ENCODE measurements at regions not wholly inside any gene's neighbourhood (a gene's known extent, or its start where the extent isn't known, plus 50 kb on each side); places are given as distances from the start of the nearest gene placed in this dataset.

GRCh38 chr12:67078957-67079356 lies 190.2 kb upstream of the CAND1 start:
- ATAC-seq (no peak), DNase-seq (ENCODE audit: low read depth, low spot score) (no peak)
- CTCF ChIA-PET, result no interaction called here
- H3K27ac ChIP-seq (ENCODE audit: low read length), result no peak overlapping the region
- BruUV-seq (replicated peaks), result no TSS peak
- intact Hi-C loops (cut with micrococcal nuclease; ENCODE audit: unreplicated experiment), result no loop called here
- in situ Hi-C loops (cut with HindIII; ENCODE audit: low pct_unique_long_range_greater_than_20kb, low sequenced_read_pairs), result no loop called here
- no peaks in the 10 kb centered on the region for H3K9me3 ChIP-seq (ENCODE audit: control insufficient read depth, insufficient read depth, low read depth, low read length)
- no peak for TF ChIP-seq TCF7L2 (IDR thresholded peaks at IDR 0.05; ENCODE audit: low read depth, low read length)
- TF ChIP-seq REST (IDR thresholded peaks at IDR 0.05; ENCODE audit: insufficient read depth in 1 of 2, low read depth in 2 of 2, low read length in 1 of 2), result no peak
- TF ChIP-seq, protein P1, sequence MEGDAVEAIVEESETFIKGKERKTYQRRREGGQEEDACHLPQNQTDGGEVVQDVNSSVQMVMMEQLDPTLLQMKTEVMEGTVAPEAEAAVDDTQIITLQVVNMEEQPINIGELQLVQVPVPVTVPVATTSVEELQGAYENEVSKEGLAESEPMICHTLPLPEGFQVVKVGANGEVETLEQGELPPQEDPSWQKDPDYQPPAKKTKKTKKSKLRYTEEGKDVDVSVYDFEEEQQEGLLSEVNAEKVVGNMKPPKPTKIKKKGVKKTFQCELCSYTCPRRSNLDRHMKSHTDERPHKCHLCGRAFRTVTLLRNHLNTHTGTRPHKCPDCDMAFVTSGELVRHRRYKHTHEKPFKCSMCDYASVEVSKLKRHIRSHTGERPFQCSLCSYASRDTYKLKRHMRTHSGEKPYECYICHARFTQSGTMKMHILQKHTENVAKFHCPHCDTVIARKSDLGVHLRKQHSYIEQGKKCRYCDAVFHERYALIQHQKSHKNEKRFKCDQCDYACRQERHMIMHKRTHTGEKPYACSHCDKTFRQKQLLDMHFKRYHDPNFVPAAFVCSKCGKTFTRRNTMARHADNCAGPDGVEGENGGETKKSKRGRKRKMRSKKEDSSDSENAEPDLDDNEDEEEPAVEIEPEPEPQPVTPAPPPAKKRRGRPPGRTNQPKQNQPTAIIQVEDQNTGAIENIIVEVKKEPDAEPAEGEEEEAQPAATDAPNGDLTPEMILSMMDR (IDR thresholded peaks at IDR 0.05), result no peak
- TF ChIP-seq POLR2AphosphoS5 (IDR thresholded peaks at IDR 0.05; ENCODE audit: low read depth, low read length), result no peak
- no peak for TF ChIP-seq SIN3A (IDR thresholded peaks at IDR 0.05; ENCODE audit: borderline replicate concordance, insufficient read depth, low read depth, low read length)
- no peaks in the 10 kb centered on the region for H3K36me3 ChIP-seq (ENCODE audit: control insufficient read depth, insufficient read depth, low read length)
- H3K4me3 ChIP-seq (ENCODE audit: low read depth in 2 of 2, low read length in 2 of 2), result no peak overlapping the region
- POLR2A ChIA-PET, result no interaction called here
- H3K27me3 ChIP-seq (ENCODE audit: control insufficient read depth, insufficient read depth, low read length), result peaks cover 10% of the 10 kb centered on the region
- no peaks in the 10 kb centered on the region for H3K4me1 ChIP-seq (ENCODE audit: control insufficient read depth, insufficient read depth, low read length)

DNA sequence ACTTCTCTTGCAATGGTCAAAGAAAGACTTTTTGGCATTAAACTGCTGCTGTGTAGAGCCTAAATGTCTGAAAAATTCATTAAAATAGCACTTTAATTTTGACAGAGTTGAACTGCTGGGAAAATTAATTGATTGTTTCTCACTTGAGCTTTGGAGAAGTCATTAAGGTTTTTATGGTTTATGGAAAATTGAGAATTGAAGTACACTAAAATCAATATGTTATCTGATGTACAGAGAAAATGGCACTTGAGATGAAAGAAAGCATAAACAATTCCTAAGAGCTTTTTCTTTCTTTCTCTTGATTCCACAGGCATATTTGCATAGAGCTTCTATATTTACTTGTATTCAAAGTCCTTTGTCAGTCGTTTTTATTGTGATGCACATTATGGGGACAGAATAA lies 188.5 kb upstream of the CAND1 start:
- in situ Hi-C loops (cut with HindIII; ENCODE audit: low pct_unique_long_range_greater_than_20kb, low sequenced_read_pairs), result no loop called here
- intact Hi-C loops (cut with micrococcal nuclease; ENCODE audit: unreplicated experiment), result no loop called here
- H3K9me3 ChIP-seq (ENCODE audit: control insufficient read depth, insufficient read depth, low read depth, low read length), result no peaks in the 10 kb centered on the region
- no peak overlapping the region for H3K4me3 ChIP-seq (ENCODE audit: low read depth in 2 of 2, low read length in 2 of 2)
- peaks cover 8% of the 10 kb centered on the region for H3K27me3 ChIP-seq (ENCODE audit: control insufficient read depth, insufficient read depth, low read length)
- no peak for DNase-seq (ENCODE audit: low read depth, low spot score)
- no peak overlapping the region for H3K27ac ChIP-seq (ENCODE audit: low read length)
- BruUV-seq (replicated peaks), result no TSS peak
- H3K4me1 ChIP-seq (ENCODE audit: control insufficient read depth, insufficient read depth, low read length), result no peaks in the 10 kb centered on the region
- CTCF ChIA-PET, result no interaction called here
- TF ChIP-seq TCF7L2 (IDR thresholded peaks at IDR 0.05; ENCODE audit: low read depth, low read length) (no peak), POLR2AphosphoS5 (IDR thresholded peaks at IDR 0.05; ENCODE audit: low read depth, low read length) (no peak), REST (IDR thresholded peaks at IDR 0.05; ENCODE audit: insufficient read depth in 1 of 2, low read depth in 2 of 2, low read length in 1 of 2) (no peak), SIN3A (IDR thresholded peaks at IDR 0.05; ENCODE audit: borderline replicate concordance, insufficient read depth, low read depth, low read length) (no peak)
- TF ChIP-seq, protein P1 (IDR thresholded peaks at IDR 0.05), result no peak
- POLR2A ChIA-PET, result no interaction called here
- no peak for ATAC-seq
- no peaks in the 10 kb centered on the region for H3K36me3 ChIP-seq (ENCODE audit: control insufficient read depth, insufficient read depth, low read length)

Data from Panc1 (cell line).